IMR-90 (cell line): ENCODE measurements at regions not wholly inside any gene's neighbourhood (a gene's known extent, or its start where the extent isn't known, plus 50 kb on each side); places are given as distances from the start of the nearest gene placed in this dataset.
A peak's percentile ranks its signal among the peaks of the same experiment; 100 is the strongest.
"Not testable (repeated sequence)": the region's sequence is repeated elsewhere in the genome, so short reads cannot be mapped to it uniquely, and the experiment has no call there.

Experiments used
- ATAC-seq: fragments of 200-7000 bp; cut with Tn5 transposase; 2 replicates; pipeline ENCODE4 v1.9.1; 2020; ENCODE audit warnings: low read depth, mild to moderate bottlenecking, moderate library complexity
- BruUV-seq: library from RNA; stranded (reverse); fragments of 400-500 nt; replicated peaks from 2 replicates; lab custom pipeline; 2021; lab: Mats Ljungman, UMichigan
- CTCF ChIA-PET: fragments of 300-600 bp; formaldehyde crosslinking; extraction: SDS; loops from one replicate; lab custom pipeline; 2021; ENCODE audit warnings: antibody characterized with exemption; lab: Yijun Ruan, JAX
- POLR2A ChIA-PET: fragments of 300-600 bp; sonication (Branson Sonifier 250); formaldehyde crosslinking; loops from one replicate; lab custom pipeline; 2022; ENCODE audit warnings: antibody characterized with exemption; ENCODE audit not compliant: unreplicated experiment; lab: Charles Lee
- DNase-seq: peaks from one replicate; pipeline ENCODE4 v3.0.0; 2013
- H2AFZ ChIP-seq: replicated peaks from 2 replicates; pipeline ENCODE3; 2013; ENCODE audit warnings: low read length, mild to moderate bottlenecking; ENCODE audit not compliant: poor library complexity
- H2AK5ac ChIP-seq: 2 replicates; pipeline ENCODE4 v1.6.1; 2013; ENCODE audit warnings: low read depth, low read length, inconsistent platforms
- H2AK9ac ChIP-seq: replicated peaks from 2 replicates; pipeline ENCODE3; 2013; ENCODE audit warnings: mild to moderate bottlenecking, low read depth, low read length, moderate library complexity; ENCODE audit not compliant: poor library complexity
- H2BK120ac ChIP-seq: 2 replicates; pipeline ENCODE4 v1.6.1; 2013; ENCODE audit warnings: low read depth, low read length, inconsistent platforms
- H2BK15ac ChIP-seq: 3 replicates; pipeline ENCODE4 v1.6.1; 2013; ENCODE audit warnings: low read depth, low read length, inconsistent platforms
- H2BK20ac ChIP-seq: 2 replicates; pipeline ENCODE4 v1.6.1; 2013; ENCODE audit warnings: low read depth, mild to moderate bottlenecking, inconsistent platforms, low read length, moderate library complexity
- H2BK5ac ChIP-seq: 2 replicates; pipeline ENCODE4 v1.6.1; 2013; ENCODE audit warnings: mild to moderate bottlenecking, low read depth, low read length, inconsistent platforms; ENCODE audit not compliant: poor library complexity, severe bottlenecking
- H3K14ac ChIP-seq: replicated peaks from 2 replicates; pipeline ENCODE4 v1.6.1; 2013; ENCODE audit warnings: low read depth, low read length, inconsistent platforms
- H3K18ac ChIP-seq: 2 replicates; pipeline ENCODE4 v1.6.1; 2013; ENCODE audit warnings: low read depth, low read length, control low read depth
- H3K23ac ChIP-seq: 2 replicates; pipeline ENCODE4 v1.6.1; 2013; ENCODE audit warnings: low read depth, low read length, inconsistent platforms
- H3K27ac ChIP-seq: 2 replicates; pipeline ENCODE4 v1.5.1; 2013; ENCODE audit warnings: mild to moderate bottlenecking, control low read depth, low read length; ENCODE audit not compliant: insufficient read depth
- H3K27me3 ChIP-seq: 2 replicates; pipeline ENCODE4 v1.6.1; 2013; ENCODE audit warnings: low read length; ENCODE audit not compliant: control insufficient read depth, insufficient read depth
- H3K36me3 ChIP-seq: 2 replicates; pipeline ENCODE4 v1.6.1; 2013; ENCODE audit warnings: low read length, mixed read lengths; ENCODE audit not compliant: control insufficient read depth, insufficient read depth
- H3K4ac ChIP-seq: 2 replicates; pipeline ENCODE4 v1.6.1; 2013; ENCODE audit warnings: low read depth, low read length, inconsistent platforms
- H3K4me1 ChIP-seq: 2 replicates; pipeline ENCODE4 v1.6.1; 2013; ENCODE audit warnings: low read length, mixed read lengths; ENCODE audit not compliant: control insufficient read depth, insufficient read depth
- H3K4me2 ChIP-seq: 2 replicates; pipeline ENCODE4 v1.6.1; 2013; ENCODE audit warnings: low read depth, mild to moderate bottlenecking, control low read depth, low read length, moderate library complexity
- H3K4me3 ChIP-seq: 2 replicates; pipeline ENCODE4 v1.5.1; 2013; ENCODE audit warnings: low read depth, mild to moderate bottlenecking, control low read depth, low read length, moderate library complexity; ENCODE audit not compliant: insufficient read depth
- H3K56ac ChIP-seq: 2 replicates; pipeline ENCODE4 v1.6.1; 2013; ENCODE audit warnings: low read length, inconsistent platforms; ENCODE audit not compliant: insufficient read depth; ENCODE audit errors: extremely low read depth
- H3K79me1 ChIP-seq, 2 experiments: 2 replicates each; pipeline ENCODE4 v1.6.1; 2013; ENCODE audit warnings: low read length in 2 of 2, inconsistent platforms in 1 of 2, low read depth in 1 of 2
- H3K9ac ChIP-seq: 2 replicates; pipeline ENCODE4 v1.6.1; 2013; ENCODE audit warnings: low read depth, low read length, control low read depth
- H3K9me1 ChIP-seq: 2 replicates; pipeline ENCODE4 v1.6.1; 2013; ENCODE audit warnings: low read length, inconsistent platforms; ENCODE audit not compliant: insufficient read depth
- H3K9me3 ChIP-seq: 2 replicates; pipeline ENCODE4 v1.6.1; 2013; ENCODE audit warnings: low read length; ENCODE audit not compliant: control insufficient read depth, insufficient read depth
- H4K20me1 ChIP-seq: 2 replicates; pipeline ENCODE4 v1.6.1; 2013; ENCODE audit warnings: low read length, inconsistent platforms; ENCODE audit not compliant: insufficient read depth
- H4K5ac ChIP-seq: 2 replicates; pipeline ENCODE4 v1.6.1; 2013; ENCODE audit warnings: mild to moderate bottlenecking, low read depth, low read length, control low read depth
- H4K8ac ChIP-seq, 2 experiments: 2 replicates each; pipeline ENCODE4 v1.6.1; 2013; ENCODE audit warnings: low read depth in 2 of 2, low read length in 2 of 2, control low read depth in 1 of 2, inconsistent platforms in 1 of 2
- H4K91ac ChIP-seq: 2 replicates; pipeline ENCODE4 v1.6.1; 2013; ENCODE audit warnings: low read depth, low read length, inconsistent platforms; ENCODE audit not compliant: insufficient read depth
- MAFK ChIP-seq: IDR thresholded peaks from 2 replicates; pipeline ENCODE4 v1.6.1; 2012; ENCODE audit warnings: low read depth, low read length, improper control_type of control experiment
- MAZ ChIP-seq: IDR thresholded peaks from 2 replicates; pipeline ENCODE4 v1.6.1; 2012; ENCODE audit warnings: low read depth, mild to moderate bottlenecking, low read length, improper control_type of control experiment, moderate library complexity, borderline replicate concordance
- WGBS, 2 experiments: methylation state at CpG; one replicate each; pipeline versions ENCODE4 v1.1.5 to v1.1.7; 2013; ENCODE audit warnings: missing lambda C conversion rate in 2 of 2; ENCODE audit not compliant: insufficient read length in 1 of 2; ENCODE audit errors: extremely low coverage in 2 of 2; 5-methylcytosine and 5-hydroxymethylcytosine counted together
- dilution Hi-C: fragments of 300-500 bp; cut with HindIII; formaldehyde crosslinking; loops from one replicate; pipeline ENCODE4 v1.14.3; 2018; ENCODE audit warnings: low sequenced_read_pairs; ENCODE audit not compliant: unreplicated experiment
- in situ Hi-C: fragments of 300-500 bp; cut with MboI; formaldehyde crosslinking; loops from 3 replicates; pipeline ENCODE4 v1.14.3; 2019; ENCODE audit warnings: low sequenced_read_pairs, inconsistent platforms, mixed read lengths
- intact Hi-C: fragments of 100-400 bp; cut with micrococcal nuclease; formaldehyde crosslinking; loops from 2 replicates; pipeline ENCODE4 v1.10.0; 2022

DNA sequence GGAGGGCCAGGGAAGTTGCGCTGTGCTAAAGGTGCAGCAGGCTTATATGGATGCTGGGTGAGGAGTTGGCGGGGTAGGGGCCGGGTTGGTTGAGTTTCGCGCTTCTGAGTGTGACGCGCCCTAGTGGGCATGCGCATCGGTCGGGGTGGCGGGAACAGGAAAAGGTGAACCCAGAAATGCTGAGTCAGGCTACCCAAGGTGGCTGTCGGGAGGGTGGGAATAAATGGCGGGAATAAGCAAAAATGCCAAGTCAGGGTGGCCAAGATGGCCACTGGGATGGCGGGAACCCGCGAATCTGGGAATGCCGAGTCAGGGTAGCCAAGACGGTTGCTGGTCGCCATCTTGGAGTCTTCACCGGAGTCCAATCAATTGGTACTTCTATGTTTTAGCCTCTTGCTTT, 580.0 kb downstream of the SUCLG1 start:
- H4K20me1 ChIP-seq = no peaks in the 10 kb centered on the region
- H2BK120ac ChIP-seq = no peak overlapping the region
- H3K4me1 ChIP-seq = no peaks in the 10 kb centered on the region
- H2BK15ac ChIP-seq = no peak overlapping the region
- H2BK5ac ChIP-seq = no peak overlapping the region
- H3K36me3 ChIP-seq = no peaks in the 10 kb centered on the region
- H2AFZ ChIP-seq = no peak overlapping the region
- BruUV-seq = no TSS peak
- H3K4ac ChIP-seq = no peak overlapping the region
- DNase-seq (no peak), ATAC-seq (no peak)
- CTCF ChIA-PET = no interaction called here
- intact Hi-C loops (no loop called here), in situ Hi-C loops (no loop called here), dilution Hi-C loops (no loop called here)
- H4K5ac ChIP-seq = no peak overlapping the region
- no peak overlapping the region for H3K4me2 ChIP-seq
- no peak overlapping the region for H3K27ac ChIP-seq
- TF ChIP-seq MAFK (peak; percentile 34; the same call in 1 of the 2 replicates), MAZ (no peak)
- H3K18ac ChIP-seq = no peak overlapping the region
- POLR2A ChIA-PET = no interaction called here
- H3K79me1 ChIP-seq = no peaks in the 10 kb centered on the region
- H4K91ac ChIP-seq = no peak overlapping the region
- no peak overlapping the region for H3K23ac ChIP-seq
- no peak overlapping the region for H2AK5ac ChIP-seq
- H4K8ac ChIP-seq = no peak overlapping the region
- H3K27me3 ChIP-seq = no peaks in the 10 kb centered on the region
- H3K9ac ChIP-seq = no peak overlapping the region
- H3K4me3 ChIP-seq = no peak overlapping the region
- H2BK20ac ChIP-seq = no peak overlapping the region
- no peaks in the 10 kb centered on the region for H3K9me1 ChIP-seq
- no peak overlapping the region for H3K56ac ChIP-seq
- no peak overlapping the region for H3K14ac ChIP-seq
- no peak overlapping the region for H2AK9ac ChIP-seq
- 84% methylated on average over 8 of the region's 20 CpGs; no CpG with 5 or more reads in 1 of the 2 experiments for WGBS, 2 experiments
- peaks cover 13% of the 10 kb centered on the region; the same call in 1 of the 2 replicates for H3K9me3 ChIP-seq

DNA sequence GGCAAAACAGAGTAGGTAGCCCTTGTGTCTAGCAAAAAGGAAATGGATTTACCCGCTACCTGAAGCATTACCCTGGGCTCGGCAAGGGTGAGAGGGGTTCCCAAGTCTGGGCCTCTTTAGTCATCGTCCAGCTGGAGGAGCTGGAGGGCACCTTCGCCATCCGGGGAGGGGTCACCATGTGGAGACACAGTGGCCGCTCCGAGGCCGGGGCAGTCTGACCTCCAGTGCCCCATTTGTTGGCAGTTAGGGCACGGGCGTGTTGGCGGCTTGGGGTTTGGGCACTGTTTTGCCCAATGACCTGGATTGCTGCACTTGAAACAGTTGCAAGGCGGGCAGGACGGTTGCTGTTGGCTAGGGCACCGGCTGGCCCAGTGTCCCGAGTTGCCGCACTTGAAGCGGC, 581.8 kb downstream of the SUCLG1 start:
- H3K27me3 ChIP-seq, ATAC-seq, H3K9me1 ChIP-seq, H2BK120ac ChIP-seq, H2BK15ac ChIP-seq, H4K20me1 ChIP-seq, H3K4me1 ChIP-seq, H2AK9ac ChIP-seq, intact Hi-C loops, H3K36me3 ChIP-seq, H4K8ac ChIP-seq, H3K4me2 ChIP-seq, CTCF ChIA-PET, dilution Hi-C loops, H3K23ac ChIP-seq, H2BK5ac ChIP-seq, H2AK5ac ChIP-seq, H2AFZ ChIP-seq, in situ Hi-C loops, H3K18ac ChIP-seq, BruUV-seq, H3K14ac ChIP-seq, H3K79me1 ChIP-seq, H3K4ac ChIP-seq, POLR2A ChIA-PET, H3K27ac ChIP-seq, H3K4me3 ChIP-seq, H3K9ac ChIP-seq, H2BK20ac ChIP-seq, H3K56ac ChIP-seq, H4K91ac ChIP-seq, H4K5ac ChIP-seq, DNase-seq: not testable (repeated sequence)
- 60% methylated on average over 1 of the region's 17 CpGs; no CpG with 5 or more reads in 1 of the 2 experiments for WGBS, 2 experiments
- H3K9me3 ChIP-seq = peaks cover 18% of the 10 kb centered on the region
